Stimulated activated CD8-positive, alpha-beta memory T cell treated with anti-CD3 and anti-CD28 coated beads, Interleukin-2, amount 100 ng/mL, for 48 hours (primary cell): ENCODE measurements at regions not wholly inside any gene's neighbourhood (a gene's known extent, or its start where the extent isn't known, plus 50 kb on each side); places are given as distances from the start of the nearest gene placed in this dataset.
"Not testable (repeated sequence)": the region's sequence is repeated elsewhere in the genome, so short reads cannot be mapped to it uniquely, and the experiment has no call there.

Source experiments
- DNase-seq, 2 donors: peaks; one replicate each; pipeline ENCODE4 v3.0.0-alpha.2; 2020; ENCODE audit warnings: low read depth in 2 of 2

GRCh38 chr12:83939718-83940117 is 972.9 kb downstream of the SLC6A15 start:
- DNase-seq = no peak

- DNase-seq = no peak
Measured at GRCh38 chr12:83933615-83934014, 979.0 kb downstream of the SLC6A15 start.

- DNase-seq = no peak
Measured at GRCh38 chr12:83932011-83932410, 980.6 kb downstream of the SLC6A15 start.

GRCh38 chr12:83931451-83931850 is 981.1 kb downstream of the SLC6A15 start:
- no peak for DNase-seq

- not testable (repeated sequence) for DNase-seq
Measured at GRCh38 chr12:83929792-83930191, 982.8 kb downstream of the SLC6A15 start.

GRCh38 chr12:83920821-83921547 is 991.6 kb downstream of the SLC6A15 start:
- no peak for DNase-seq

- DNase-seq = no peak
Measured at GRCh38 chr12:83919081-83919480, 993.5 kb downstream of the SLC6A15 start.

GRCh38 chr12:83904175-83904574 is 1008.4 kb downstream of the SLC6A15 start:
- no peak for DNase-seq

GRCh38 chr12:83896416-83896815 is 1016.2 kb downstream of the SLC6A15 start:
- no peak for DNase-seq

- DNase-seq = no peak
Measured at GRCh38 chr12:83893101-83893500, 1019.5 kb downstream of the SLC6A15 start.

- DNase-seq = no peak
Measured at GRCh38 chr12:83889745-83890144, 1022.9 kb downstream of the SLC6A15 start.

- DNase-seq = no peak
Measured at GRCh38 chr12:83886479-83886878, 1026.1 kb downstream of the SLC6A15 start.

- not testable (repeated sequence) for DNase-seq
Measured at GRCh38 chr12:83870921-83871599, 1041.5 kb downstream of the SLC6A15 start.

- no peak for DNase-seq
Measured at GRCh38 chr12:83866477-83866876, 1046.1 kb downstream of the SLC6A15 start.

- DNase-seq = no peak
Measured at GRCh38 chr12:83865431-83865830, 1047.2 kb downstream of the SLC6A15 start.

- DNase-seq = no peak
Measured at GRCh38 chr12:83864054-83864453, 1048.5 kb downstream of the SLC6A15 start.

GRCh38 chr12:83859021-83859420 is 1053.6 kb downstream of the SLC6A15 start:
- DNase-seq = no peak

- no peak for DNase-seq
Measured at GRCh38 chr12:83856803-83857202, 1055.8 kb downstream of the SLC6A15 start.

GRCh38 chr12:83850531-83850930 is 1062.1 kb downstream of the SLC6A15 start:
- DNase-seq = no peak

- DNase-seq = no peak
Measured at GRCh38 chr12:83848702-83849101, 1063.9 kb downstream of the SLC6A15 start.

- DNase-seq = no peak
Measured at GRCh38 chr12:83843541-83843940, 1069.1 kb downstream of the SLC6A15 start.

- no peak for DNase-seq
Measured at GRCh38 chr12:83841620-83842019, 1071.0 kb downstream of the SLC6A15 start.

- DNase-seq = no peak
Measured at GRCh38 chr12:83827860-83828259, 1084.7 kb downstream of the SLC6A15 start.
